NCI-H2081 (cell line): ENCODE measurements at regions not wholly inside any gene's neighbourhood (a gene's known extent, or its start where the extent isn't known, plus 50 kb on each side); places are given as distances from the start of the nearest gene placed in this dataset.

Experiments used
- DNase-seq, 2 experiments: peaks; one replicate each; lab custom pipeline; 2025; lab: John Stamatoyannopoulos, UW

DNA sequence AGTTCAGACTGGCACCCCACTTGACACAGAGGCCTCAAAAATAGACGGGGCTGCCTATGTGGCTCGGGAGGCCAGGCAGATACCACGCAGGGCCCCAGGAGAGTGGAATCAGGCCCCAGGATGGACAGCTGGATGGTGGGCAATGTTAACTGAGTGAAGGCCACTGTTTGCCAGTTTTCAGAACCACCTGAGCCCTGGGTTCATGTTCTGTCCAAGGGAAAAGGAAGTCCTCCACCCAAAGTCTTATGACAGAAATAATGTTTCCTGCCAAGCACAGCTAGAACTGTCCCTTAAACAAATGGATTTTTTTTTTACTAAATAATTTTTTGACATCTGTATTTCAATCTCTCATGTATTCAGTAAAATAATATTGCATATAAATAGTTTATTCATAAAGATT is 228.4 kb downstream of the KLF13 start:
- no peak for DNase-seq

DNA sequence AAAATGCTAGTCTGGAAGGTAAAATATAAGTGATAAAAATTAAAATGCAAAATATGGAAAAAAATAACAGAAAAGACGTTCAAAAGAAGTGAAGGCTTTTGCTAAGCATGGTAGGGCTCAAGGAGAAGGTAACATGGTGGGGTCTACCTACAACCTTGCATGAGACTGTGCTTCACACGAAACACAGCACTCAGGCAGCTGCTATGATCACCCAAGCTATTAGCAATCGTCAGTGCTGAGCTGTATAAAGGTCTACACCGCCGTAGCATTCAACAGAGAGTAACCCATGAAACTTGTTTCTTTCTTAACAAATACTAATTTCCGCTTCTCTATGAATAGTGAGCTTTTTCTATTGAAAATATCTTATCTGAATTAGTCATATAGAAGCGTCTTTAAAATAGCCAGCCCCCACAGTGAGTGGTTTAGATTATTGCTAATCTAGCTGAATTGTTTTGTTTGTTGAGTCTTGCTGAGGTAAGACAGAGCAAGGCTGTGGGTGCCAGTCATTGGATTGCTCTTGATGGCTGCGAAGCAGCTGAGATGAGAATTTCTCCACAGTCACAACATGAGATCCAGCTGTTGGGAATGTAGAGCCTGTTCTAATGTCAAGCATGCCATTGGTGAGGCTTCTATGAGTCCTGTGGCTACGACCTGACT is 230.0 kb downstream of the KLF13 start:
- DNase-seq, result no peak

DNA sequence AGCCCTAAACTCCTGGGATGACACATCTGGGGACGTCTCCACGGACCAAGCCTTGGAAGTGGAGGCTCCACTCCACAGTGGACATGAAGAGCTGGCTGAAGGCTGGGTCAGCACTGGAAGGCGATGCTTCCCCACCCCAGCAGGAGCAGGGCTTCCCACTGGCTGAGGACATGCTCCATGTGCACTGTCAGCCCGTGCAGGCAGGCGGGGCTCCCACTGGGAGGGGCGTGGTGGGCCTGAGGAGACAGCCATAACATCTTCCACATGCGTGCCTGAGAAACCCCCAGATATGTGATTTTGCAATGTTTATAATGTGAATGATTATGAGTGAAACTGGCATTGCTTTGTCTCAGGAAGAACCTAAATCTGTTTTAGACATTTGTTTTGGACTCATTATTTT is 231.3 kb downstream of the KLF13 start:
- no peak for DNase-seq

DNA sequence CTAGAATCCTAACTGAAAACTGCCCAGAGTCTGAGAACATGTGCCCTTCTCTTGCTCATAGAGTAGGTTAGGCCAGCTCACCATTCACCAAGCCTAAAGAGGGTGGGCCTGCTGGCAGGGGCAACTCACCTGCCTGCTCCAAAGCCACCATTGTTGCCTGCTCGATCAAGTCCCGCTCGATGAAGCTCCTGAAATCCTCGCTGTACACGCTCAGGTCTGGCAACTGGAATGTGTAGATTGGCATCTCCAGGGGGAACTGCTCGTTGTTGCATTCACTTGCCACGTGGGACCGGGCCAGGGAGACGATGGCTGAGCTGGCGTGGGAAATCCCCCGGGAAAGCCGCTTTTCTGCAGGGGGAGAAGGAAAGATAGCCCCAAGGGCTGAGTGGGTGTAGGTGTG is 232.2 kb downstream of the KLF13 start:
- DNase-seq, result no peak

DNA sequence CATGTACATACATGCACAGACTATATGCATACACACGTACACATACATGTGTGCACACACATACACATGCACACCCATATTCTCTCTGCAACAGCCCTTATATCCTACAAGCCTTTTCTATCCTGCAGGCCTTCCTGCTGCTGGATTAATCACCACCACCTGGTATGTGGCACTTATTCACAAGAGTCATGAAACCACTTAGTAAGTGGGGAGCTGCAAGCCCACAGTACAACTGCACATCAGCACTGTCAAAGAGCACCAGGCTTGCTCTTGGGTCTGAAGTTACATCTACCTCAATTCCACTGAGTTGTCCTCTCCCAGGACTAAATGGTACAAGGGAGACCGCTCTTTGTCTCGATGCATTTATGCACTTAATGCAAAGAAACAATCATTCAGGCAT is 233.2 kb downstream of the KLF13 start:
- no peak for DNase-seq

DNA sequence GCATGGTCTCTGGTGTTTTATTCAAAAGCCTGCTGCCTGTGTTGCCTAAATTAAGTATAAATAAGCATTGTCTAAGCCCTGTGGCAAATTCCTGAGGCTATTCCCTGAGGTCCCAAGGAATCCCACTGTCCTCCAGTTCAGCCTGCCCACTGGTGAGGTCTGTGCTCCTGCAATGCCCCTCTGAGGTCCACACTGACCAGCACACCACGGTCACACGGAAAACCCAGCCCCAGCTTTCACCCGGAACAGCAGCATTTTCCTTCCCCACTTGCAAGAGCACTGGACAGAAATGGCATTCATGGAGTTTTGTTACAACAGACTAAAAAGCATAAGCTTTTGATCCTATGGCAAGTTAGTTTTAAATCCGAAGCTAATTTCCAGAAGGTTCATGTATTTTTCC is 234.0 kb downstream of the KLF13 start:
- no peak for DNase-seq

DNA sequence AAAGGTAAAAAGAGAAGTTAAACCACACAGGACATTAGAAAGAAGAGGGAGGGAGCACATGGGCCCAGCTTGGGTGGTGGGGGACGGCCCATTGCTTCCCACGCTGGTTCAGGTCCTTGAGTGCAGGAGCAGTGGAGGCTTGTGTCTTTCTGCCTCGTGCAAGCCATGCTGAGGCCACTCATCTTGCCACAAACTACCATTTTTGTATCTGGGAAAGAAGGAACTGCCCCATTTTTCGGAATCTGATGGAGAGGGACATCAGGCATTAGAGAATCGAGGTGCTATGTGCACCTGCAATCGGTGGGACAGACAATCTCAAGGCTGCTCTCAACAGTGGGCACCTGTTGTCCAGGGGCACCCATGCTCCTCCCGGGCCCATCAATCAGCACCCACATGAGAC is 234.5 kb downstream of the KLF13 start:
- DNase-seq, result no peak

DNA sequence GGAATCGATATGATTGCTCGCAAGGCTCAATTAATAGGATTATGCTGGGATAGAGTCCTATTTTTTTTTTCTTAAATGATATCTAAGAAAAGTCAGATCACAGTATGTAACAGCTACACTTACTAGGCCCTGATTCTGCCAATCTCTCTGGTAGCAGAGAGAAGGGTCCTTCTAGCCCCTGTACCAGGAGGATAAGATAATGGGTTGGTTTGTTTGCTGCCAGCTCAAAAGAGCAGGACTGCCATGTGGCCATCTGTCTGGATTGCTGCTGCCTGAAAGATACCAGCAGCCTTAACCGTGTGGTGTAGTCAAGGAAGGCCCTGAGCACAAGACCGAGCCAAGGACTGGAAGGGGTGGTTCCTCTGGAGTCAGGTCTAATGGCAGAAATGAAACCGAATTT is 236.4 kb downstream of the KLF13 start:
- DNase-seq, result no peak

DNA sequence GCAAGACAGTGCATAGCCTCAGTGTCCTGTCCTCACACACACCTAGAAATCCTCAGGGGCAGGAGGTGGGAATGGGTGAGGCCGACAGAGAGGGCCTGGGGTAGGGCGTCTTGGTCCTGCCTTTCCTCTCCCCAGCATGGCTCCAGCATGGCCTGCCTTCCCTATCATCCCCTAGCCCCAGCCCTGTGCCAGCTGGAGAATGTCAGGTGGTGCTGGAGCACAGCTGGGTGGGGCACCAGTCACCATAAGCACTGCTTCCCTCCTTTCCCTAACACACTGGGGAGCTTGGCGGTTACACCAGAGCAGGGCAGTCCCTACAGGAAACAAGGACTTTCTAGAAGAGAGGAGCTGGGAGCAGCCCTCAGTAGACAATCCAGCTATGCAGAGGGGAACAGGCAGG is 236.8 kb downstream of the KLF13 start:
- DNase-seq, result no peak

DNA sequence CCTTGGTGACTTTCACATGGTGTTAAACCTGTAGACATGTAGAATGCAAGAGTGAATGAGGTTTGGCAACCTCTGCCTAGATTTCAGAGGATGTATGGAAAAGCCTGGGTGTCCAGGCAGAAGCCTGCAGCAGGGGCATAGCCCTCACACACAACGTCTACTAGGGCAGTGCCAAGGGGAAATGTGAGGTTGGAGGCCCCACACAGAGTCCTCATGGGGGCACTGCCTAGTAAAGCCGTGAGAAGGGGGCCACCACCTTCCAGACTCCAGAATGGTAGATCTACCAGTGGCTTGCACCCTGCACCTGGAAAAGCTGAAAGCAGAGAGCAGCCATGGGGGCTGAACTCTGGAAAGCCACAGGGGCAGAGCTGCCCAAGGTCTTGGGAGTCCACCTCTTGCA is 241.2 kb downstream of the KLF13 start:
- DNase-seq, result no peak

DNA sequence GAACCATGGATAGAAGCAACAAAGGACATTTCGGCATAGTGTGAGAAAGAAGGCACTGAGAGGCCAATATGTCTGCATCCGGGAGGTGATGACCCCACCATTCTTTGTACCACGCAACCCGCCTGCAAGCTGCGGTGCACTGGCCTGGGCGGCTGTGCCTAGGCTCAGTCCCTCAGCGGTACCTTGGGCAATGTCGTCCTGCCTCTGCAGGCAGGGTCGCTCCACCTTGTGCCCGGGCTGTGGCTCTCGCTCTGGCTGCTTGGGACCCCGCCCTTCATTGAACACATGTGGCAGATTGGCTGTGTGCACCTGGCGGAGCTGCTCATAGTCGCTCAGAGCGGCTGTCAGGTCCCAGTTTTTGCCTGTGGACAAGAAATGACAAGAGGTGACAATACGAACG is 243.2 kb downstream of the KLF13 start:
- no peak for DNase-seq

DNA sequence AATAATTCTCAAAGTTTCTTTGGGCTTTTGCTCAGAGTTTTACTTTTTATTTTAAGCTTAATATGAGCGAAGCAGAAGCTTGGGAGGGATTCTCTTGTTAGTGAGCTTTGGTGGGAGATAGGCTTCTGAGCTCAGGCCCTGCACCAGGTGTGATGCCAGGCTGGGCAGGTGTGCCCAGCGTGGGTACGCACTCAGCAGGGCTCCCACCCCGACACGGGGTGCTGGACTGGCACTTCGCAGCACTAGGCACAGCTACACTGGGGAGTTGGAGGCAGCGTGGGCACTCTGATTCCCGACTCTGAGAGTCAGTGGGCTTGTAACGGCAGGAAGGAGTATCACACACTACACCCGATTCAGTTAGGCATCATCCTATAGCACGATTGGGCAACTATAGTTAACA is 244.0 kb downstream of the KLF13 start:
- no peak for DNase-seq

DNA sequence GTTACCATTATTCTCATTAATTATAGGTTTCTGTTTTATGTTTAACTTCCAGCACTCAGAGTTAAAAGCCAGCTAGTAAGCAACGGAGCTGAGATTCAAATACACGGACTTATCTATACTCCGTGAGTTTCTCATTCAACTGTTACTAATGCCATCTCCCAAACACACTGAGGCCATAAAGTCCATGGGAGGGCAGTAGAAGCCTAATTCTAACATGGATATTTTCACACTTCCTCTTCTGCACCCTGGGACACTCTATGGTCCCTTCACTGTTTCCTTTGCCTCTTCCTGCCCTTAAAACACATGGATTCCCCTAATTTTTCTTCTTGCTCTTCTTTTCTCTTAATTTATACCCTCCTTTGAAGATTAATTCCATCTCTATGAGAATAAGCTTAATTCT is 245.0 kb downstream of the KLF13 start:
- DNase-seq, result peak in 1 of 2 experiments; percentile 18

DNA sequence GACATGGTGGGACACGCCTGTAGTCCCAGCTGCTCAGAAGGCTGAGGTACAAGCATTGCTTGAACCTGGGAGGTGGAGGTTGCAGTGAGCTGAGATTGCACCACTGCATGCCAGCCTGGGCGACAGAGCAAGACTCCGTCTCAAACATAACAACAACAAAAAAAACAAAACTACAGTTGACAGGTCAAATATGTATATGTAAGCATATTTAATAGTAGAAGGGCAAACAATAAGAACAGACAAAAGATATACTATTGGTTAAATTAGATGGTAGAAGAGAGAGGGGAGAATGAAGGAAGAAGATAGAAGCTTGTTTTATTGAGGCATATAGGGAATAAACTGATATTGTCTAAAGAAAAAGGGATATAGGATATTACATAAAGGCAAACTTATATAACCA is 247.1 kb downstream of the KLF13 start:
- no peak for DNase-seq

DNA sequence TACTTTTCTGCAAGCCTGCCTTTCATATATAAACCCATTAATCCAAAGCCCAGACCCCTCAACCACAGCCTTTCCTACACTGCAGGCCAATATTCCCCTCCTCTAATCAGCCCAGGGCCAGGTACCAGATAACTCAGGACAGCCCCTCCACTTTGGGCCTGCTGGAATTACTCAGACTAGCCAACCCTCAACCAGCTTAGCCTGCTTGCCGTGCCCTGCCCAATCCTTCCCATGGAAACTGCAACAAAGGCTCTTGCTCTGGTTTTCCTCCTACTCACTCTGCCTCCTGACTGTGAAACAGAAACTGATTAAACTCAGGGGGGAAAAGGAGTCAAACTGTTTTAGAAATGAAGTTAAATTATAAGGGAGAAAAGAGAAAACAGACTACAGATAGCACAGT is 248.1 kb downstream of the KLF13 start:
- no peak for DNase-seq

DNA sequence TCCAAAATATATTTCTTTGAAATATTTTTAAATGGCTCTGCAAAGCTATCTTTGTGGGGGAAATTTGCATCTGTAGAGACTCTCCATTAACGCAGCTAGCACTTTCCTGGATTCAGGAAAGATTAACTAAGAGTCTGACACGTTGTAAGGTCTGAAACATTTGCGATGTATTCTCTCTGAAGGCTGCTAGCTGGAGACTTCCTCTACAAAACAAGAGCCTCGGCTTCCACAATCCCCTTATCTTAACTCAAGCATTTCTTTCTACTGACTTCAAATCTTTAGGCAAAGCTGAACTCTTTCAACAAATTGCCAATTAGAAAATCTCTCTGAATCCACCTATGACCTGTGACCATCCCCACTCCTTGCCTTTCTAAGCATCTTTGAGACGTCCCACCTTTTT is 250.5 kb downstream of the KLF13 start:
- DNase-seq, result no peak

DNA sequence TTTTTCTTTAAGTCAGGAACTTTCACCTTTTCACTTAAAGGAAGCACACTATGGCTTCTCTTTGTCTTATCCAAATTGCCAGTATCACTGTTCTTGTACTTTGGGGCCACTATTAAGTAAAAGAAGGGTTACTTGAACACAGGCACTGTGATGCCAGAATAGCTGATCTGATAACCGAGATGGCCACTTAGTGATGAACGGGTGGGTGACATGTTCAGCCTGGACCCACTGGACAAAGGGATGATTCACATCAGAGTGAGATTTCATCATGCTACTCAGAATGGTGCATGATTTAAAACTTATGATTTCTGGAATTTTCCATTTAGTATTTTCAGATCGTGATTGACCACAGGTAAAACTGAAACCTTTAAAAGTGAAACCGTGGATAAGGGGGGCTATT is 252.6 kb downstream of the KLF13 start:
- DNase-seq, result no peak

DNA sequence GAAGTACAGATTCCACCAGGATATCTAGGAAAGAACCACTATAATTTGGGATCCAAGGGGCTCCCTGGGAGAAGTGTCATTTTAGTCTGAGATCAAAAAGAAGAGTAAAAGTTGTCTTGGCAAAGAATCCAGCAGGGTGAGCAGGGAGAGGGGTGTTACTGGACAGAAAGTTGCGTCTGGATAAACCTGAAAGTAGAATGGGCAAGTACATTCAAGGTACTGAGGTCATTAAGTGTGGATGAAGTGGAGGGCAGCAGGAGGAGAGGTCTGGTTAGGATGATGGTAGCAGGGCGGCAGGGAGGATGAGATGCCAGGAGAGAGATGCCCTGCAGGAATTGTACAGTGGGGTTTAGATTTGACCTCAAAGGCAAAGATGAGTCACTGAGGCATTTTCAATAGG is 253.3 kb downstream of the KLF13 start:
- no peak for DNase-seq

DNA sequence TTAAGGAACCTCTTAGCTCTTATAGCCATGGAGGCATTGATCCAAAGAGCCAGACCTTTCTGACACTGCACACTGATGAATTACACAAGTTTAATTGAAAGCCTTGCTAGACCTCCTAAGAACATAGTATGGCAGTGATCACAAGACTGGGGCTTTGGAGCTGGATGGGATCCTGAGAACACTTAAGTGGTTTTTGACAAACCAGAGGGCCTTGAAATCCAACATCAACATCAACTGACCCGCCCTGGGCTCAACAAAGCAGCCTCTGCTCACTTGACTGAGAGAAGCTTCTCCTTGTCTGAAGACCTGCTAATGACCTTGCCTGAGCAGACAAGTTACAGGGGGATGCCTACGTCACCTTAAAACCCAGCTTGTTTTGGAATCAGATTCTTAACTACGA is 257.6 kb downstream of the KLF13 start:
- no peak for DNase-seq

DNA sequence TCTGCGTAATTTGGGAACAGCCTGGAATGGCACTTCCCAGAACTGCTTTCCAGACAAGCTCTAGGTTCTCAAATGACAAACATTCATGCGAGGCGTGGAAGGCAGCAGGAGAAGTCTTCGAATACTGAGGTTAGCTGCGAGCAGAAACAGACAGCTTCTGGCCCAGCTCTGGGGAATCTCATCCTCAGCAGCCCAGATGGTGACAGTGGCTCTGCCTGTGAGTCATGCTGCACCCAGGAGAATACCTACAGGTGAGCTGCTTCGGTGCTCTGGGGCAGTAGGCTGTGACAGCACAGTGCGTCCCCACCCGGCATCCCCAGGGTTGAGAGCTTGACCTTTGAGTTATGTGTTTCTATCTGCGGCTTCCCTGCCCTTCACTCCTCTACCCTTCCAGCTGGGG is 258.6 kb downstream of the KLF13 start:
- DNase-seq, result no peak

DNA sequence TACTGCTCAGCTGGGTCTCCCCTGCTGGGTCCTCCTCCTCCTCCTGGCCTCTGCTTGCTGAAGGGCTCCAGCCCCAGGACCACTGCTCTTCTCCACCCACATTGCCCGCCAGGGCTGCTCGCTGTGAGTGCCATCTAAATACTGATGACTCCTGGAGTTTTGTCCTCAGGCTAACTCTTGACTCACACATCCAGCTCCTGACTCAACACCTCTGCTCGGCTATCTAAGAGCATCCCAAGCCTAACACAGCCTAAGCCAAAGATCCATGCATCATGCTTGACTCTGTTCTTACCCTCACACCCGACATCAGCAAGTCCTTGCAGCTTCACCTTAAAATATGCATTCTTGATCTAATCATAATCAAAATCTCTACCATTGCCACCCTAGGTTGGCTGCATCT is 260.2 kb downstream of the KLF13 start:
- no peak for DNase-seq

DNA sequence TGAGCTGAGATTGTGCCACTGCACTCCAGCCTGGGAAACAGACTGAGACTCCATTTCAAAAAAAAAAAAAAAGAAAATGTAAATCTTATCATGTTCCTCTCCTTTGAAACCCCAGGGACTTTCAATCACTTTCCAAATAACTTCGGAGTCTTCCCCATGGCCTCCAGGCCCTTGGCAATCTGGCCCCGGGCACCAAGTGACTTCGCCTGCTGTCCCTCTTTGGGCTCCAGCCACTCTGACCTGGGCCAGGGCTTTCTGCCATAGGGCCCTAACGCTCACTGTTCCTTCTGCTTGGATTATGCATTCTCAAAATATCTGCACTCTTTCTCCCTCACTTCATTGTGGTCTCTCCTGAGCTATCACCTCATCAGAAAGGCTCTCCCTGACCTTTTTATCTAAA is 260.9 kb downstream of the KLF13 start:
- DNase-seq, result no peak

DNA sequence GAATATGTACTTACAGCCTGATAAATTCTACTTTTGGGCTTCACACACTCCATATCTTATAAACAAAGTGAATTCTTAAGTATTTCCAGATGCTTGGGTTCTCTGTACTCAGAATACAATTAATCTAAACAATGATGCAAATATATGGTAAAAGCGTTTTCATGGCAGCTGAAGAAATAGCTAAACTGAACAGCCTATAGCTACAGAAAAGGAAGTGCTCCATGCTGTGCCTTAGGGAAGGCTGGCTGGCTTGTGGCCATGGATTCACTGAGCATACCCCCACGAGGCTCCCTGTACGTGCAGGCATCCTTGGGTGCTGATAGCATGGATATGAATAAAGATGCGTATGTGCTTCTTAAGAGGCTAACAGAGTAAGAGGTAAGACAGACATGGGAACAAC is 264.0 kb downstream of the KLF13 start:
- DNase-seq, result peak in 1 of 2 experiments; percentile 3

DNA sequence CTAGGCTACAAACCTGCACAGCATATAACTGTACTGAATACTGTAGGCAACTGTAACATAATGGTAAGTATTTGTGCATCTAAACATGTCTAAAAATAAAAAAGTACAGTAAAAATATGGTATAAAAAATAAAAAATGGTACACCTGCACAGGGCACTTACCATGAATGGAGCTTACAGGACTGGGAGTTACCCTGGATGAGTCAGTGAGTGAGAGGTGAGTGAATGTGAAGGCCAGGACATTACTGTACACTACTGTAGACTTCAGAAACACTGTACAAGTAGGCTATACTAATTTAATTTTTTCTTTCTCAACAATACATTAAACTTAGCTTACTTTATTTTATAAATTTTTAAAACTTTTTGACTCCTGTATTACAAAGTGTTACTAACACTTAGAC is 265.3 kb downstream of the KLF13 start:
- DNase-seq, result no peak

DNA sequence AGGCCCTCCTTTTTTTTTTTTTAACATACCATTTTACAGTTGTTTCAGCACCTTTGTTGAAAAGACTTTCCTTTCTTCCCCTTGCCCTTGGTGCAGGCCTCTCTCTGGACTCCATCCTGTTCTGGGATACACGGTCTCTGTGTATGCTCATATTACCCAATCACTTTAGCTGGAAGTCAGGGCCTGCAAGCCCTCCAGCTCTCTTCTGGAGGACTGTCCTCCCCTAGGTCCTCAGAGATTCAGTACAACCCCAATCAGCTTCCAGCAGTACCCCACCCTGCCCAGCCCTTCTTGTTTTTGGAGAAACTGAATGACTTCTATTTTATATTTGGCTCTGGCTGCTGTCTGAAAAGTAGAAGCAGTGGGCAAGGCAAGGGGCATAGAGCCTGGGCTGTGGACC is 270.8 kb downstream of the KLF13 start:
- no peak for DNase-seq
